Muscle layer of colon (tissue), 2 donors: ENCODE measurements at regions not wholly inside any gene's neighbourhood (a gene's known extent, or its start where the extent isn't known, plus 50 kb on each side); places are given as distances from the start of the nearest gene placed in this dataset.

Source experiments
- H3K27ac ChIP-seq: one replicate; pipeline ENCODE4 v1.7.0; 2013; ENCODE audit warnings: low read depth, mild to moderate bottlenecking, low read length, moderate library complexity
- H3K27me3 ChIP-seq, 2 donors: one replicate each; pipeline ENCODE4 v1.7.0; 2013; ENCODE audit warnings: low read length in 2 of 2, mild to moderate bottlenecking in 2 of 2; ENCODE audit not compliant: insufficient read depth in 2 of 2, control insufficient read depth in 1 of 2
- H3K36me3 ChIP-seq: one replicate; pipeline ENCODE4 v1.7.0; 2013; ENCODE audit warnings: mild to moderate bottlenecking, low read length; ENCODE audit not compliant: insufficient read depth
- H3K4me1 ChIP-seq: one replicate; pipeline ENCODE4 v1.7.0; 2013; ENCODE audit warnings: mild to moderate bottlenecking, low read length; ENCODE audit not compliant: insufficient read depth
- H3K4me3 ChIP-seq, 2 donors: one replicate each; pipeline ENCODE4 v1.7.0; 2013; ENCODE audit warnings: low read length in 2 of 2, low read depth in 1 of 2, mild to moderate bottlenecking in 1 of 2, moderate library complexity in 1 of 2
- H3K9ac ChIP-seq: one replicate; pipeline ENCODE4 v1.7.0; 2013; ENCODE audit warnings: low read length
- H3K9me3 ChIP-seq: one replicate; pipeline ENCODE4 v1.7.0; 2013; ENCODE audit warnings: mild to moderate bottlenecking, low read length
- donor health status: abdominal sarcoma.
- donor health status: Adenocarcinoma of cecum.

- no peak overlapping the region for H3K4me3 ChIP-seq
- H3K9ac ChIP-seq, result no peak overlapping the region
- H3K27me3 ChIP-seq, result no peaks in the 10 kb centered on the region
- no peaks in the 10 kb centered on the region for H3K9me3 ChIP-seq
- H3K4me1 ChIP-seq, result no peaks in the 10 kb centered on the region
- no peaks in the 10 kb centered on the region for H3K36me3 ChIP-seq
- no peak overlapping the region for H3K27ac ChIP-seq
These were observed 164.5 kb downstream of the HERPUD2 start for GRCh38 chr7:35530124-35531109.

DNA sequence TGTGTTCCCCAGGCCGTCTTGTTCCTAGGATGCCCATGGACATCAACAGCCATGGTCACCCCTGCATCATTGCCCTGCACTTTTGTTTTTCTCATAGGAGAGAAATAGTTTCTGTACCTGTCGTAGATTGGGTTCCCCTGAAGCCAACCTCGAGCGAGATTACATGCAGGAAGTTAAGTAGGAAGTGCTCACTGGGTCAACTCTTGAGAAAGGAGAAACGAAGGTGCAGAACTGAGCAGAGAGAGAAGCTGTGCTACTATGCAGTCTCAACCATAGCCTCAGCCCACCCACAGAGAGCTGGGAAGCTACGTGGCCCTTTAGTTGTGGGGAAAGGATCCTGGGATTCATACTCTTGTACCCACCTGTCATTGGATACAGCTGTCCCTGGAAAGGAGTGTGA lies 165.2 kb downstream of the HERPUD2 start:
- Histone ChIP-seq H3K27me3 (no peaks in the 10 kb centered on the region), H3K9ac (no peak overlapping the region), H3K4me1 (no peaks in the 10 kb centered on the region), H3K36me3 (no peaks in the 10 kb centered on the region), H3K9me3 (no peaks in the 10 kb centered on the region), H3K27ac (no peak overlapping the region), H3K4me3 (no peak overlapping the region)

DNA sequence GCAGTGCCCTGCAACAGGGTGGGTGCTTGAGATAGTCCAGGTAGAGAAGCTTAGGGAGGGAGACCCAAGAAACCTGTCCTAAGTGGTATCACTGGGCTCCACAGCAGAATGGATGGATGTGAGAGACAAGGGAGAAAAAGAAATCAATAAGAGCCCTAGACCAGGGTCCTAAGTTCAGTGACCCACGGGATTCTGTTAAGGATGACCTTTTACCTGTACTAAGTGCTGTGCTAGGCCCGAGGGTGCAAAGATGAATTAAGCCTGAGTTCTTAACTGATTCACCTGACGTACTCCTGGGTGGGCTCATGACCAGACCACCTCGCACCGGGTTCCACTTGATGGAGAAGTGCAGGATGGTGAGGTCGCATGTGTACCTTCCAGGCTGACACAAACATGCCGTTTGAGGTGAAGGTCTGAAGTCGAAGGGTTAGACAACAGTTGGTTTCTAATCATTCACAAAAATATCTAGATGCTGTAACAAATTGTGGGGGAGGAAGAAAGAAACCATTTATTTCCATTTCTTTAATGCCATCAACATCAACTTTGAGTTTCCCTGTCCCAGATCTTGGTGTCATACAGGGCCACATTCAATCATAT lies 166.5 kb downstream of the HERPUD2 start:
- no peaks in the 10 kb centered on the region for H3K27me3 ChIP-seq
- no peak overlapping the region for H3K9ac ChIP-seq
- no peaks in the 10 kb centered on the region for H3K36me3 ChIP-seq
- H3K4me1 ChIP-seq, result no peaks in the 10 kb centered on the region
- H3K4me3 ChIP-seq, result no peak overlapping the region
- no peak overlapping the region for H3K27ac ChIP-seq
- no peaks in the 10 kb centered on the region for H3K9me3 ChIP-seq

DNA sequence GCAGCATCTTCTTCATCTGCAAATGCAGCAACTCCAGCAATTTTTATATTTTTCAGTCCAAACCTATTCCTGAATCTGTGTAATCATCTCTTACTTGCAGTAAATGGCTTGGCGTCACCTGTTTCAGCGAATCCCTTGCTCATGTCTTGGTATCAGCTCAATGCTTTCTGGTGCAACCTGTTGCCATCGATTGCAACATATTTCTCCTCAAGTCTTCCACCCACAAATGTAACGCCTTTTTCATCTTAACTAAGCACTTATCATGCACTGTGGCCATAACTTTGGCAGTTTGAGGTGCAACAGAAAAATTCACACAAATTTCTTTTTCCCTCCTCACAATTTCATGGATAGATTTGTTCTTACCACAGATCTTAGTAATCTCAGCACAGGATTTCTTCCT lies 168.3 kb downstream of the HERPUD2 start:
- no peak overlapping the region for H3K27ac ChIP-seq
- H3K9me3 ChIP-seq, result no peaks in the 10 kb centered on the region
- no peaks in the 10 kb centered on the region for H3K36me3 ChIP-seq
- no peak overlapping the region for H3K4me3 ChIP-seq
- H3K27me3 ChIP-seq, result no peaks in the 10 kb centered on the region
- no peak overlapping the region for H3K9ac ChIP-seq
- H3K4me1 ChIP-seq, result no peaks in the 10 kb centered on the region

- no peak overlapping the region for H3K27ac ChIP-seq
- no peaks in the 10 kb centered on the region for H3K36me3 ChIP-seq
- H3K27me3 ChIP-seq, result no peaks in the 10 kb centered on the region
- H3K9ac ChIP-seq, result no peak overlapping the region
- H3K9me3 ChIP-seq, result no peaks in the 10 kb centered on the region
- no peak overlapping the region for H3K4me3 ChIP-seq
- H3K4me1 ChIP-seq, result no peaks in the 10 kb centered on the region
These were observed 170.7 kb downstream of the HERPUD2 start for GRCh38 chr7:35524112-35524804.

DNA sequence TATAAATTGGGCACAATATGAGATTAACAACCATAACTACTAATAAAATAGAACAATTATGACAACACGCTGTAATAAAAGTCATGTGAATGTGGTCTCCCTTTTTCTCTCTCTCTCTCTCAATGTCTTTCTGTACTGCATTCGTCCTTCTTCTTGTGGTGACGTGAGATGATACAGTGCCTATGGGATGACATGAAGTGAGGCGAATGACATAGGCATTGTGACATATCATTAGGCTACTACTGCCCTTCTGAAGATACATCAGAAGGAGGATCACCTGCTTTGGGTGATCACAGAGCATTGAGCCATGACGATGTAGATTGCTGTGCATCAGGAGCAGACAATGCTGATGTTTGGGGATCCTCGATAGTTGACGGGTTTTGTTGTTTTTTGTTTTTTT lies 171.6 kb downstream of the HERPUD2 start:
- Histone ChIP-seq H3K4me1 (no peaks in the 10 kb centered on the region), H3K9ac (no peak overlapping the region), H3K27me3 (no peaks in the 10 kb centered on the region), H3K9me3 (no peaks in the 10 kb centered on the region), H3K4me3 (no peak overlapping the region), H3K27ac (no peak overlapping the region), H3K36me3 (no peaks in the 10 kb centered on the region)

DNA sequence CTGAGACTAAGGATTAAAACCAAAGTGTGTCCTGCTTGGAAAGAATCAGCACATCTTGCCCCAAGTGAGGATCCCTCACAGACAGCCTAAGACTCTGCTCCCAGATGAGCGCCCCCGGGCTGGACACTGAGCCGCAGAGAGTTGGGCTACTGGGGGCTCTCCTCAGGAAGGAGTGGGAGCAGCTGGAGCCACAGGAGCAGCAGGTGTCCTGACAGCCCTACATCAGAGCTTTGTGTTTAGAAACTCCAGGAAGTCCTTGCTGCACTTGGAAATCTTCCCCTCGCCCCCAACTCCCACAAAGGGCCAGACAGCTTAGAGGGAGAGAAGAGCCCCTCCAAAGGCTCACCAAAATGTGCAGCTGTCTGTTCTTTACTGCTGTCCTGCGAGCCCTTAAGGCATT lies 172.2 kb downstream of the HERPUD2 start:
- Histone ChIP-seq H3K27me3 (no peaks in the 10 kb centered on the region), H3K36me3 (no peaks in the 10 kb centered on the region), H3K4me3 (no peak overlapping the region), H3K27ac (no peak overlapping the region), H3K4me1 (no peaks in the 10 kb centered on the region), H3K9me3 (no peaks in the 10 kb centered on the region), H3K9ac (no peak overlapping the region)

GRCh38 chr7:35521941-35522340 lies 173.0 kb downstream of the HERPUD2 start:
- H3K36me3 ChIP-seq, result no peaks in the 10 kb centered on the region
- H3K9ac ChIP-seq, result no peak overlapping the region
- H3K4me1 ChIP-seq, result no peaks in the 10 kb centered on the region

GRCh38 chr7:35520810-35521625 lies 173.9 kb downstream of the HERPUD2 start:
- Histone ChIP-seq H3K27ac (no peak overlapping the region), H3K9ac (no peak overlapping the region), H3K27me3 (no peaks in the 10 kb centered on the region), H3K36me3 (no peaks in the 10 kb centered on the region), H3K4me1 (no peaks in the 10 kb centered on the region), H3K4me3 (no peak overlapping the region), H3K9me3 (no peaks in the 10 kb centered on the region)

More at GRCh38 chr7:35521941-35522340, 173.0 kb downstream of the HERPUD2 start:
- no peaks in the 10 kb centered on the region for H3K27me3 ChIP-seq
- H3K27ac ChIP-seq, result no peak overlapping the region
- H3K4me3 ChIP-seq, result no peak overlapping the region
- no peaks in the 10 kb centered on the region for H3K9me3 ChIP-seq

DNA sequence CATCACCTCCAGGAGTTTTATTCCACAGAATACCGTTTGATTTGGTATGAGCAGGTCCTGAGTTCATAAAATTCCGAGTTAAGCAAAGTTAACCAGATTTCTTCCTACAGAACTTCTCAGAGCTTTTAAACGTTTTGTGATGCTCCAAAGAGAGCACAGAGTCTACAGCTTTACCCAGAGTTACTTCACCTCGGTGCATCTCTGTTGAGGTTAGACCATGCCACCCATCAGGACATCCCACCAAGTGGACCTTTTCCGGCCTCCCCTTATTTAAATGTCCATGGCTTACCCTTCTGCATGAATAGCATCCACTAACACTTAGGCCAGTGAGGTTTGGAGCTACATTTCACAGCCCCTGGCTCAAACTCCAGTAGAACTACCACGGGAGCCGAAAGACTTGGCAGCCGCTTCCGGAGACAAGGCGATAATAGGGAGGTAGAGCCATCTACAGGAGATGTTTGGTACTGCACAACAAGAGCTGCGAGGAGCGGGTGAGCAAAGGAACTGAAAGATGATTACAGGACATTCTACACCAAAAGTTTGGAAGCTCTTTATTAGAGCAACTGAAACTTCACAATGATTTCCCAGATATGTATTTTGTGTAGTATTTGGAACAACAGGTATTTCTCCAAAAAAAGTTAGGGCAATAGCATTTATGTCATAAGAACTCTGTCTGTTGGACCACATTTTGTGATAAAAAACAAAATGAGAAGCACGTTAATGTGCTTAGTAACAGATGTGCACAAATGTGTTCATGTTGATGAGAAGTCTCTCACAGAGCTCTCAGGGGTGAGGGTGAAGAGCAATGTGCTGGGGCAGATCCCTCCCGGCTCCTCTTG lies 174.7 kb downstream of the HERPUD2 start:
- Histone ChIP-seq H3K27ac (no peak overlapping the region), H3K4me3 (no peak overlapping the region), H3K9me3 (no peaks in the 10 kb centered on the region), H3K4me1 (no peaks in the 10 kb centered on the region), H3K27me3 (no peaks in the 10 kb centered on the region), H3K9ac (no peak overlapping the region), H3K36me3 (no peaks in the 10 kb centered on the region)
